Parathyroid adenoma (tissue), 2 donors: ENCODE measurements at regions not wholly inside any gene's neighbourhood (a gene's known extent, or its start where the extent isn't known, plus 50 kb on each side); places are given as distances from the start of the nearest gene placed in this dataset.

ENCODE experiments used
- H2AFZ ChIP-seq: fragments of 300-600 bp; sonication (generic); one replicate; pipeline ENCODE4 v1.7.0; 2017; ENCODE audit warnings: antibody characterized with exemption, mild to moderate bottlenecking
- H3K27ac ChIP-seq: fragments of 300-600 bp; sonication (generic); one replicate; pipeline ENCODE4 v1.7.0; 2017
- H3K27me3 ChIP-seq: fragments of 300-600 bp; sonication (generic); one replicate; pipeline ENCODE4 v1.7.0; 2017; ENCODE audit warnings: low read length; ENCODE audit not compliant: control insufficient read depth, insufficient read depth
- H3K36me3 ChIP-seq: fragments of 300-600 bp; sonication (generic); one replicate; pipeline ENCODE4 v1.7.0; 2017; ENCODE audit warnings: low read length; ENCODE audit not compliant: control insufficient read depth, insufficient read depth
- H3K4me1 ChIP-seq: fragments of 300-600 bp; sonication (generic); one replicate; pipeline ENCODE4 v1.7.0; 2017; ENCODE audit warnings: control low read depth
- H3K4me2 ChIP-seq: fragments of 300-600 bp; sonication (generic); one replicate; pipeline ENCODE4 v1.7.0; 2017; ENCODE audit warnings: low read length
- H3K4me3 ChIP-seq: fragments of 300-600 bp; sonication (generic); one replicate; pipeline ENCODE4 v1.7.0; 2017; ENCODE audit warnings: low read depth, low read length
- H3K79me2 ChIP-seq: fragments of 300-600 bp; sonication (generic); one replicate; pipeline ENCODE4 v1.7.0; 2017; ENCODE audit warnings: control low read depth
- H3K9ac ChIP-seq: fragments of 300-600 bp; sonication (generic); one replicate; pipeline ENCODE4 v1.7.0; 2017; ENCODE audit warnings: mild to moderate bottlenecking
- H3K9me3 ChIP-seq: fragments of 300-600 bp; sonication (generic); one replicate; pipeline ENCODE4 v1.7.0; 2017; ENCODE audit warnings: low read length; ENCODE audit not compliant: control insufficient read depth
- CTCF ChIP-seq: fragments of 300-600 bp; sonication (generic); IDR thresholded peaks from one replicate; pipeline ENCODE4 v1.7.0; 2017; ENCODE audit warnings: antibody characterized with exemption, mild to moderate bottlenecking
- donor health status: primary hyperparathyroidism.

GRCh38 chr6:144947398-144947976, 662.4 kb downstream of the UTRN start:
- Histone ChIP-seq H3K27ac (no peak overlapping the region), H3K79me2 (no peaks in the 10 kb centered on the region), H3K9me3 (no peaks in the 10 kb centered on the region), H3K27me3 (no peaks in the 10 kb centered on the region), H3K4me1 (no peaks in the 10 kb centered on the region), H3K36me3 (no peaks in the 10 kb centered on the region), H3K4me2 (no peak overlapping the region), H3K4me3 (no peak overlapping the region), H2AFZ (no peak overlapping the region), H3K9ac (no peak overlapping the region)
- TF ChIP-seq CTCF = no peak

DNA sequence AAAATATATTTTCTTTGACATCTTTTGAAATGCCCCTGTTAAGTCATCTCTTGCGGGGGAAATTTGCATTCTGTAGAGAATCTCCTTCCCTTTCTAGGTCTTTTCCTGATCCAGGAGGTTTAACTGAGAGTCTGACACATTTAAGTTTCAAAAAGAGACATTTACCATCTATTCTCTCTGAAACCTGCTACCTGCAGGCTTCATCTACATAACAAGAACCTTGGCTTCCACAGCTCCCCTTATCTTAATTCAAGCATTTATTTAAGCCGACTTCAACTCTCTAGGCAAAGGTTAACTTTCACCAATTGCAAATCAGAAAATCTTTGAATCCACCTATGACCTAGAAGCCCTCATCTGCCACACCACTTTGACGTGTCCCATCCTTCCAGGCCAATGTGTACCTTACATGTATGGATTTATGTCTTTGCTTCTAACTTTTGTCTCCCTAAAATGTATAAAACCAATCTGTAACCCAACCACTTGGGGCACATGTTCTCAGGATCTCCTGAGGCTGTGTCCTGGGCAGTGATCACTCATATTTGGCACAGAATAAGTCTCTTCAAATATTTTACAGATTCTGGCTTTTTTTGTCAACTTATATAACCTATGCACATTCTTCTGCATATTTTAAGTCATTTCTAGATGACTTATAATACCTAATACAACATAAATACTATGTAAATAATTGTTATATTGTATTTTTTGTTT, 666.7 kb downstream of the UTRN start:
- no peak overlapping the region for H3K9ac ChIP-seq
- H3K4me2 ChIP-seq = no peak overlapping the region
- no peaks in the 10 kb centered on the region for H3K9me3 ChIP-seq
- no peak overlapping the region for H2AFZ ChIP-seq
- no peak for TF ChIP-seq CTCF
- H3K36me3 ChIP-seq = no peaks in the 10 kb centered on the region
- H3K4me1 ChIP-seq = no peaks in the 10 kb centered on the region
- no peaks in the 10 kb centered on the region for H3K79me2 ChIP-seq
- no peak overlapping the region for H3K27ac ChIP-seq
- no peaks in the 10 kb centered on the region for H3K27me3 ChIP-seq
- H3K4me3 ChIP-seq = no peak overlapping the region

GRCh38 chr6:144952456-144953240, 667.5 kb downstream of the UTRN start:
- Histone ChIP-seq H3K4me1 (no peaks in the 10 kb centered on the region), H2AFZ (no peak overlapping the region), H3K36me3 (no peaks in the 10 kb centered on the region), H3K9ac (no peak overlapping the region), H3K4me2 (no peak overlapping the region), H3K27ac (no peak overlapping the region), H3K79me2 (no peaks in the 10 kb centered on the region), H3K4me3 (no peak overlapping the region), H3K27me3 (no peaks in the 10 kb centered on the region), H3K9me3 (no peaks in the 10 kb centered on the region)
- no peak for TF ChIP-seq CTCF

DNA sequence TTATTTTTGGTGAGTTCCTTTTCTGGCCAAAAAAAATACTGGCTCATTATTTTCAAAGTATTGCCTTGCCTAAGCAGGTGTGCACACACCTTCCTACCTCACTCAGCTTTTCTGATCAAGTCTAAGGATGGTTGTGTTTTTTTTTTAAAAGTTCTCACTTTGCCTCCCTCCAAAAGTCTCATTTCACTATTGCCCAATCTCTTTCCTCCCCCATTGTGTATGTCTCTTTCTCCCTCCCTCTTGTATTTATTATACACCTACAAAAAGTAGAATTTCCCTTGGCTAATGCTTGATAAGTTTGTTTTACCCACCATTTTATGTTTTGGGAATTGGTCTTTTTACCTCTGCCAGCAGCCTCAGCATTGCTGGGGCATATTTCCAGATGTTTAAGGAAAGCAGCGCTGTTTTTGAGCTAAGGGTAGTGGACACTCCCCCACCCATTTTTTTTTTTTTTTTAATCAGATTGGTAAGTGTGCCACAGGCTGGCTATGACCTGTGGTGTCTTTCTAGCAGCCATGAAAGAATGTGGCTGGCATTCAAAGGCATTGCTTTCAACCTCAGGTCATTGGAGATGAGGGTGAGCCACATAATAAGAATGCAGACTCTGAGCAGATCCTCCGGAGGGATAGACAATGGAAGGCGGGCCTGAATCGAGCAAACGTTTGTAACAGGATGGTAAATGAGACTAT, 668.6 kb downstream of the UTRN start:
- Histone ChIP-seq H2AFZ (no peak overlapping the region), H3K4me2 (no peak overlapping the region), H3K4me1 (no peaks in the 10 kb centered on the region), H3K27ac (no peak overlapping the region), H3K27me3 (no peaks in the 10 kb centered on the region), H3K9ac (no peak overlapping the region), H3K4me3 (no peak overlapping the region), H3K79me2 (no peaks in the 10 kb centered on the region), H3K36me3 (no peaks in the 10 kb centered on the region), H3K9me3 (no peaks in the 10 kb centered on the region)
- TF ChIP-seq CTCF = no peak
